MCF 10A (cell line): ENCODE measurements at regions not wholly inside any gene's neighbourhood (a gene's known extent, or its start where the extent isn't known, plus 50 kb on each side); places are given as distances from the start of the nearest gene placed in this dataset.
A peak's percentile ranks its signal among the peaks of the same experiment; 100 is the strongest.

Source experiments
- BruUV-seq: library from RNA; stranded (reverse); fragments of 400-500 nt; replicated peaks from 2 replicates; lab custom pipeline; 2021; lab: Mats Ljungman, UMichigan
- CTCF ChIA-PET: fragments of 300-600 bp; sonication (Branson Sonifier 250); formaldehyde crosslinking; extraction: SDS; loops from one replicate; lab custom pipeline; 2021; ENCODE audit warnings: antibody characterized with exemption, inconsistent platforms; lab: Yijun Ruan, JAX
- POLR2A ChIA-PET: fragments of 300-600, 350-650 bp; sonication (Branson Sonifier 250); formaldehyde crosslinking; extraction: SDS; loops from one replicate; lab custom pipeline; 2020; ENCODE audit warnings: antibody characterized with exemption, inconsistent platforms; lab: Yijun Ruan, JAX
- DNase-seq: peaks from one replicate; pipeline ENCODE4 v3.0.0-alpha.2; 2018; ENCODE audit not compliant: unreplicated experiment
- H3K27ac Mint-ChIP-seq: one replicate; pipeline ENCODE4 v1.8.0; 2022; ENCODE audit warnings: mild to moderate bottlenecking, low read depth, mixed read lengths; ENCODE audit not compliant: unreplicated experiment
- H3K27me3 Mint-ChIP-seq: one replicate; pipeline ENCODE4 v1.8.0; 2022; ENCODE audit warnings: mixed read lengths; ENCODE audit not compliant: insufficient read depth, unreplicated experiment
- H3K36me3 Mint-ChIP-seq: one replicate; pipeline ENCODE4 v1.8.0; 2022; ENCODE audit warnings: mild to moderate bottlenecking, moderate library complexity, mixed read lengths; ENCODE audit not compliant: insufficient read depth, unreplicated experiment
- H3K4me1 Mint-ChIP-seq: one replicate; pipeline ENCODE4 v1.8.0; 2022; ENCODE audit warnings: mixed read lengths; ENCODE audit not compliant: insufficient read depth, unreplicated experiment
- H3K4me3 Mint-ChIP-seq: one replicate; pipeline ENCODE4 v1.8.0; 2022; ENCODE audit warnings: mild to moderate bottlenecking, moderate library complexity, mixed read lengths; ENCODE audit not compliant: unreplicated experiment
- H3K9me3 Mint-ChIP-seq: one replicate; pipeline ENCODE4 v1.8.0; 2022; ENCODE audit warnings: mixed read lengths; ENCODE audit not compliant: unreplicated experiment
- intact Hi-C: fragments of 100-400 bp; cut with micrococcal nuclease; formaldehyde crosslinking; loops from 2 replicates; pipeline ENCODE4 v1.14.1; 2022
- TF ChIP-seq, protein P1 (sequence below): fragments of 200-600 bp; IDR thresholded peaks from one replicate; pipeline ENCODE4 v1.8.0; 2022; ENCODE audit warnings: antibody characterized with exemption, mild to moderate bottlenecking; ENCODE audit not compliant: unreplicated experiment

GRCh38 chr6:104595311-104595820 is 264.4 kb downstream of the HACE1 start:
- intact Hi-C loops, result no loop called here
- no TSS peak for BruUV-seq
- TF ChIP-seq, protein P1, sequence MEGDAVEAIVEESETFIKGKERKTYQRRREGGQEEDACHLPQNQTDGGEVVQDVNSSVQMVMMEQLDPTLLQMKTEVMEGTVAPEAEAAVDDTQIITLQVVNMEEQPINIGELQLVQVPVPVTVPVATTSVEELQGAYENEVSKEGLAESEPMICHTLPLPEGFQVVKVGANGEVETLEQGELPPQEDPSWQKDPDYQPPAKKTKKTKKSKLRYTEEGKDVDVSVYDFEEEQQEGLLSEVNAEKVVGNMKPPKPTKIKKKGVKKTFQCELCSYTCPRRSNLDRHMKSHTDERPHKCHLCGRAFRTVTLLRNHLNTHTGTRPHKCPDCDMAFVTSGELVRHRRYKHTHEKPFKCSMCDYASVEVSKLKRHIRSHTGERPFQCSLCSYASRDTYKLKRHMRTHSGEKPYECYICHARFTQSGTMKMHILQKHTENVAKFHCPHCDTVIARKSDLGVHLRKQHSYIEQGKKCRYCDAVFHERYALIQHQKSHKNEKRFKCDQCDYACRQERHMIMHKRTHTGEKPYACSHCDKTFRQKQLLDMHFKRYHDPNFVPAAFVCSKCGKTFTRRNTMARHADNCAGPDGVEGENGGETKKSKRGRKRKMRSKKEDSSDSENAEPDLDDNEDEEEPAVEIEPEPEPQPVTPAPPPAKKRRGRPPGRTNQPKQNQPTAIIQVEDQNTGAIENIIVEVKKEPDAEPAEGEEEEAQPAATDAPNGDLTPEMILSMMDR, result no peak
- POLR2A ChIA-PET, result no interaction called here
- Mint-ChIP-seq H3K9me3 (no peaks in the 10 kb centered on the region), H3K4me3 (no peak overlapping the region), H3K36me3 (no peaks in the 10 kb centered on the region), H3K27ac (no peak overlapping the region), H3K4me1 (peaks cover 6% of the 10 kb centered on the region), H3K27me3 (no peaks in the 10 kb centered on the region)
- CTCF ChIA-PET, result no interaction called here
- DNase-seq, result no peak

DNA sequence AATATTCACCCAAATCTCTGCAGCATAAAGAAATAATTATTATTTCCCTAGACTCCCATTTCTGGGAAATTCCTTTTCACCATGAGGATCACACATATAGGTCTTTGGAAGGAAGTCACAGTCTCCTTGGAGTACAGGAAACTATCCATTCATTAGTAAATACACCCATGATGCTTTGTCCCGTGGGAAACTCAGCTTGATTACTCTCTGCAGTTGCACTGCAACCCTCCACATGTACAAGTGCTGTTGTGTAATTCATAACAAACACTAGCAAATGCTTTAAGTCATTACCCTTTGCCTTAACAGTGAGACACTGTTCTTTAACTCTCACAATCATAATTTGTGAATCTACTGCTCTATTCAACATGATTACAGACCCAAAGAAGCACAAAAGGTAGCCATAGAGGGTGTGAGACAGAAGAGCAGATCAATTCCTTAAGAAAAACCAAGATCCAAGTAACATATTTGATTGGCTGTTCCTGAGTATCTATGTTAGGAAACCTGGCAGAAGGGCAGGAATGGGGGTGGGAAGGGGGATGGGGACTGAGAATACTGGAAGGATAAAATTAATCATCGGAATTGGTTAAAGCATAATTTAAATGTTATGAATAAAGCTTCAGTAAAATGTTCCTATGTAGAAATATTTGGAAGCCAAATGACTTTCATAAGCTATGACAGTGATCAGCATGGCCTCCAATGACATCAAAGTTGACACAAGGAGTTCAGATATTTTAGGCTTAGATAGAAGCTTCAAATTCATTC is 268.0 kb downstream of the HACE1 start:
- Mint-ChIP-seq H3K27me3 (no peaks in the 10 kb centered on the region), H3K36me3 (no peaks in the 10 kb centered on the region), H3K9me3 (no peaks in the 10 kb centered on the region), H3K4me1 (peaks cover 6% of the 10 kb centered on the region), H3K4me3 (no peak overlapping the region), H3K27ac (peak overlapping the region; percentile 13)
- TF ChIP-seq, protein P1, result no peak
- no TSS peak for BruUV-seq
- DNase-seq, result peak; percentile 59
- CTCF ChIA-PET, result interaction anchor here (0.6 to 0.7 kb wide), 2 partner anchors 11 to 754 kb away, joined by 3 read pairs; no protein-coding TSS in a partner anchor
- POLR2A ChIA-PET, result interaction anchor here (1.6 kb wide), 1 partner anchor 48 kb away, joined by 6 read pairs; no protein-coding TSS in a partner anchor
- intact Hi-C loops, result no loop called here

DNA sequence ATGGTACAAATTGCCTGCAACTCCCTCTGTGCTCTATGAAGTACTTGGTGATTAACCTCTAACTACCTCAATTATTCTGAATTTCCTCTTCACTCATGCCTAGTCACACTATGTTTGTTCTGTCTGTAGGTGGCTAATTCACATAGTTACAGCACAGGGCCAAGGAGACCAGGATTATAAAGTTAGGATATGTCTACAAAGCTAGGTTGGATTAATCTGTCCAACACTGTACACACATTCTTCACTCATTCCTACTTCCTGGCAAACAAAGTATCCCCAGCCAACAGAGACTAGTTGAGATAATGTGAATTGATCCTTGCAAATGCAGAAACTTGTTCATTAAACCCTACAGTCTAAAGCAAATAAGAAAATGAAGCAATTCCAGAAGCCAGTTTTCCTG is 269.8 kb downstream of the HACE1 start:
- ChIA-PET POLR2A (no interaction called here), CTCF (interaction anchor here (2.6 kb wide), 1 partner anchor 64 kb away, joined by 11 read pairs; no protein-coding TSS in a partner anchor)
- BruUV-seq, result no TSS peak
- intact Hi-C loops, result no loop called here
- Mint-ChIP-seq H3K27me3 (no peaks in the 10 kb centered on the region), H3K27ac (no peak overlapping the region), H3K9me3 (no peaks in the 10 kb centered on the region), H3K36me3 (no peaks in the 10 kb centered on the region), H3K4me3 (no peak overlapping the region), H3K4me1 (peaks cover 13% of the 10 kb centered on the region)
- TF ChIP-seq, protein P1, result no peak
- no peak for DNase-seq

GRCh38 chr6:104585646-104586045 is 274.1 kb downstream of the HACE1 start:
- Mint-ChIP-seq H3K27me3 (no peaks in the 10 kb centered on the region), H3K4me3 (no peak overlapping the region), H3K4me1 (peaks cover 7% of the 10 kb centered on the region), H3K36me3 (no peaks in the 10 kb centered on the region), H3K27ac (peak overlapping the region; percentile 19), H3K9me3 (no peaks in the 10 kb centered on the region)
- no TSS peak for BruUV-seq
- intact Hi-C loops, result no loop called here
- ChIA-PET CTCF (interaction anchor here (0.7 to 0.9 kb wide), 2 partner anchors 8 to 45 kb away, joined by 3 read pairs; no protein-coding TSS in a partner anchor), POLR2A (interaction anchor here (0.6 to 0.7 kb wide), 2 partner anchors 11 to 63 kb away, joined by 5 read pairs; no protein-coding TSS in a partner anchor)
- no peak for DNase-seq
- TF ChIP-seq, protein P1, result no peak
